ENCODE measurements at regions not wholly inside any gene's neighbourhood (a gene's known extent, or its start where the extent isn't known, plus 50 kb on each side); places are given as distances from the start of the nearest gene placed in this dataset.
"Not testable (repeated sequence)": the region's sequence is repeated elsewhere in the genome, so short reads cannot be mapped to it uniquely, and the experiment has no call there.

DNA sequence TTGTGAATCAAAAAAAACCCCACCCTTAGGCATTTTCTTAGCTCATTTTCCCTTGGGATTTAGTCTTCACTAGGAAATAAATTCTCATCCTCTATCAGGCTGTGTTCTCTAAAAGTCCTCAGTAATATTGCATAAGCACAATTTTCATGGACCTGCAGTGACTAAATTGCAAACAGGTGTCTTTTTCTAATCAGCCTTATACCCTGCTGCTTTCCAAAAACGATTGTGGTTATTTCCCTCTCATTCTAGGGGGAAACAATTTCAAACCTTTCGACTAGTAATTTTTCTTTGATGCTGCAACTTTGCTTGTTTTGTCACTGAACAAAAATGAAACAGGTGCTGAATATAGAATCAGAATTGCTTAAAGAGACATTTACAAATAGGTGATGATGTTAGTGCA lies 549.9 kb downstream of the PDHA2 start:
- H3K36me3 Mint-ChIP-seq: no peaks in the 10 kb centered on the region
- peaks cover 0 to 3% (median 2%) of the 10 kb centered on the region in 3 donors for H3K9me3 Mint-ChIP-seq
- H3K4me3 Mint-ChIP-seq: no peak overlapping the region
- H3K27ac Mint-ChIP-seq: no peak overlapping the region
- no peaks in the 10 kb centered on the region for H3K4me1 Mint-ChIP-seq
- H3K27me3 Mint-ChIP-seq: no peaks in the 10 kb centered on the region

DNA sequence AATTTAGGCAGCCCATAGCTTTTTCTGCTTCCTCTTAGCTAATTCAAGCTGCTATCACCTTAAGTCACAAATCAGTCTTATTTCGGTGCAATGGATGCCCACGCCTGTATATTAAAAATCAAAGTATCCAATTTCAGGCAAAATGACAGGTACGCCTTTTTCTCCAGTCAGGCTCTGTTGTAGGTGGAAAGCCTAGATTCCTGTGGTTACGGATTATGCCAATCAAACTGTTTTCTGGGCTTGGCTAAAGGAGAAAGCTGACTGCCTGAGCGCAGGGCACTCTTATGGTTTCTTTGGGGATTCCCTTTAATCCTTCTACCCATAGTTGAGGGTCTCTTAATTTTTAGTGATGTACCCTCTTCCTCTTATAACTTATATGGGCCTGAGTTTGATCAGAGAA lies 550.5 kb downstream of the PDHA2 start:
- H3K9me3 Mint-ChIP-seq: peaks cover 0 to 3% (median 2%) of the 10 kb centered on the region in 3 donors
- H3K4me3 Mint-ChIP-seq: no peak overlapping the region
- H3K36me3 Mint-ChIP-seq: no peaks in the 10 kb centered on the region
- no peak overlapping the region for H3K27ac Mint-ChIP-seq
- no peaks in the 10 kb centered on the region for H3K4me1 Mint-ChIP-seq
- H3K27me3 Mint-ChIP-seq: no peaks in the 10 kb centered on the region

- Mint-ChIP-seq H3K4me1 (no peaks in the 10 kb centered on the region), H3K27ac (no peak overlapping the region), H3K9me3 (peaks cover 0 to 7% (median 2%) of the 10 kb centered on the region in 3 donors)
These were observed 555.9 kb downstream of the PDHA2 start for GRCh38 chr4:96395747-96396146.

GRCh38 chr4:96406742-96407141 lies 566.8 kb downstream of the PDHA2 start:
- Mint-ChIP-seq H3K27me3 (no peaks in the 10 kb centered on the region), H3K4me3 (no peak overlapping the region), H3K27ac (no peak overlapping the region), H3K9me3 (peaks cover 1 to 13% (median 2%) of the 10 kb centered on the region in 3 donors), H3K36me3 (no peaks in the 10 kb centered on the region), H3K4me1 (no peaks in the 10 kb centered on the region)

More at GRCh38 chr4:96395747-96396146, 555.9 kb downstream of the PDHA2 start:
- Mint-ChIP-seq H3K4me3 (no peak overlapping the region), H3K36me3 (peaks cover 2% of the 10 kb centered on the region), H3K27me3 (no peaks in the 10 kb centered on the region)

GRCh38 chr4:96407225-96407624 lies 567.3 kb downstream of the PDHA2 start:
- Mint-ChIP-seq H3K27ac (no peak overlapping the region), H3K4me1 (no peaks in the 10 kb centered on the region), H3K4me3 (no peak overlapping the region), H3K36me3 (no peaks in the 10 kb centered on the region), H3K27me3 (no peaks in the 10 kb centered on the region), H3K9me3 (peaks cover 1 to 13% (median 2%) of the 10 kb centered on the region in 3 donors)

DNA sequence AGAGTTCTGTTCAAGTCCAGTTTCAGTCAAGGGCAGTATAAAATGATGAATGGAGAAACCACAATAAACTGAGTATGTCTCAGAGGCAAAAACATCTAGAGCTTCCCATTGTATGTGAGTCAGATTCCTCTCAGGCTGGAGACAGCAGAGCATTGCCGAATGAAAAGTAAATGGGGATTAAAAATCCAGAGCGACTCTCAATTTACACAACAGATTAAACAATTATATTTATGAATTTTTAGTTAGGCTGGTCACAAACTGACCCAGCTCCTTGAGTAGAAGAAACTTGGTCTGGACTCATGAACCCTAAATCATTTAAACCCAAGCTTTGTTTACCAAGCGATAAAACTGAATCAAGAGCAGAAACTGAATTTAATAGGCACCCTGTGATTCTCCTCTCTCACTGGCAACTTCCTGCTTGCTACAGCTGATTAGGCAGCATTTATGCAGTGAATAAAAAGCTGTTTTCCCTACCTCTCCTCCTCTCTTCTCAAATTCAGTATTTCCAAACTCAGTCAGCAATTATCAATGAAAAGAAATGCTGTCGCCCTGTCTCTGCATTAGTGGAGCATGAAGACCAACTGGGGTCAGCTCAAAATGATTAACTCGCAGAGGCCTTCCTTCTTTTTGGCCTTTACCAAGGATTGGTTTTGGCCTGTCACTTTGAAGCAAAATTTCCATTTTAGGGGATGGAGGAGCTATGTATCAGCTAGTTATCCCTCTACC lies 568.0 kb downstream of the PDHA2 start:
- peaks cover 1 to 13% (median 2%) of the 10 kb centered on the region in 3 donors for H3K9me3 Mint-ChIP-seq
- no peak overlapping the region for H3K27ac Mint-ChIP-seq
- no peaks in the 10 kb centered on the region for H3K36me3 Mint-ChIP-seq
- no peaks in the 10 kb centered on the region for H3K4me1 Mint-ChIP-seq
- no peak overlapping the region for H3K4me3 Mint-ChIP-seq
- no peaks in the 10 kb centered on the region for H3K27me3 Mint-ChIP-seq

- not testable (repeated sequence) for H3K36me3 Mint-ChIP-seq, H3K27me3 Mint-ChIP-seq, H3K27ac Mint-ChIP-seq, H3K9me3 Mint-ChIP-seq, H3K4me1 Mint-ChIP-seq, H3K4me3 Mint-ChIP-seq
These were observed 575.0 kb downstream of the PDHA2 start for GRCh38 chr4:96414853-96415252.

DNA sequence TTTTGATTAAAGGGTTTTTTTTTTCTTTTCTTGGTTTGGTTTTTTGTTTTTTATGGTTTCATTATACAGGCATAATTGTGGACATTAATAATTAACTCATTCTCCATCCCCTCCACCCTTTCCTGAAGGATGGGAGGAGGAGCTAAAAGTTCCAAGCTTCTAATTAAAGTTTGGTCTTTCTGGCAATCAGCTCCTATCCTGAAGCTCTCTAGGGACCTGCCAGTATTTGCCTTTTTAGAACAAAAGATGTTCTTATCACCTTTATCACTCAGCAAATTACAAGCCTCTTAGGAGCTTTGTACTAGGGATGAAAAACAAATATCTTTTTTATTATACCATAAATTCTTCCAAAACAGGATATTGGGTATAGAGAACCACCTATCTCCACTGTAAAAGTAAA lies 589.8 kb downstream of the PDHA2 start:
- Mint-ChIP-seq H3K27ac (no peak overlapping the region), H3K36me3 (no peaks in the 10 kb centered on the region), H3K4me1 (no peaks in the 10 kb centered on the region), H3K9me3 (peaks cover 0 to 5% (median 0%) of the 10 kb centered on the region in 3 donors), H3K4me3 (no peak overlapping the region), H3K27me3 (no peaks in the 10 kb centered on the region)

GRCh38 chr4:96431094-96431493 lies 591.2 kb downstream of the PDHA2 start:
- Mint-ChIP-seq H3K36me3 (no peaks in the 10 kb centered on the region), H3K4me3 (no peak overlapping the region), H3K27me3 (no peaks in the 10 kb centered on the region), H3K4me1 (no peaks in the 10 kb centered on the region), H3K9me3 (peaks cover 0 to 5% (median 0%) of the 10 kb centered on the region in 3 donors), H3K27ac (no peak overlapping the region)

GRCh38 chr4:96448315-96448872 lies 608.5 kb downstream of the PDHA2 start:
- no peaks in the 10 kb centered on the region for H3K36me3 Mint-ChIP-seq
- H3K4me3 Mint-ChIP-seq: no peak overlapping the region
- no peaks in the 10 kb centered on the region for H3K27me3 Mint-ChIP-seq
- no peak overlapping the region for H3K27ac Mint-ChIP-seq
- peaks cover 0 to 37% (median 13%) of the 10 kb centered on the region in 3 donors for H3K9me3 Mint-ChIP-seq
- H3K4me1 Mint-ChIP-seq: no peaks in the 10 kb centered on the region

- H3K27me3 Mint-ChIP-seq: no peaks in the 10 kb centered on the region
- no peak overlapping the region for H3K4me3 Mint-ChIP-seq
- H3K4me1 Mint-ChIP-seq: no peaks in the 10 kb centered on the region
- peaks cover 0 to 9% (median 2%) of the 10 kb centered on the region in 3 donors for H3K9me3 Mint-ChIP-seq
- no peak overlapping the region for H3K27ac Mint-ChIP-seq
- H3K36me3 Mint-ChIP-seq: no peaks in the 10 kb centered on the region
These were observed 615.3 kb downstream of the PDHA2 start for GRCh38 chr4:96455045-96455720.

- H3K4me3 Mint-ChIP-seq, H3K9me3 Mint-ChIP-seq, H3K36me3 Mint-ChIP-seq, H3K27ac Mint-ChIP-seq, H3K27me3 Mint-ChIP-seq, H3K4me1 Mint-ChIP-seq: not testable (repeated sequence)
These were observed 618.1 kb downstream of the PDHA2 start for GRCh38 chr4:96458031-96458430.

GRCh38 chr4:96459105-96459504 lies 619.2 kb downstream of the PDHA2 start:
- Mint-ChIP-seq H3K9me3 (peaks cover 2 to 4% (median 3%) of the 10 kb centered on the region in 3 donors), H3K27ac (no peak overlapping the region), H3K4me3 (no peak overlapping the region), H3K27me3 (no peaks in the 10 kb centered on the region), H3K4me1 (no peaks in the 10 kb centered on the region), H3K36me3 (no peaks in the 10 kb centered on the region)

DNA sequence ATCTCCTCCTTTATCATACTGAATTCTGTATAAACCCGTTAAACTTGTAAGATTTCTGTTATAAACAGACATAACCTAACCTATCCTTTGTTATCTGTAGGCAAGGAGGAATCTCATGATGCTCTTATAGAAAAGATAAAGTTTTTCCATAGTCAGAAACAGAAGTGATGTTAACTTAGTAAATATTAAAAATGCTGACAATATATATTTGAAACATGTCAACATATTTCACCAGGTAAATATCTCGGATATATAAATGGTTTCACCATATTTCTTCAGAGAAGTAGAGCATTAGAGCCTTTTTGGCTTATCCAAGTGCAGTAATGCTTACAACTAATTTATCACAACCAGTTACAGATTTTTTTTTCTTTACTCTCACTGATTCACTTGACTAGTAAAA lies 625.9 kb downstream of the PDHA2 start:
- no peak overlapping the region for H3K27ac Mint-ChIP-seq
- peaks cover 4 to 9% (median 8%) of the 10 kb centered on the region in 3 donors for H3K9me3 Mint-ChIP-seq
- H3K4me1 Mint-ChIP-seq: no peaks in the 10 kb centered on the region
- H3K4me3 Mint-ChIP-seq: no peak overlapping the region
- H3K27me3 Mint-ChIP-seq: no peaks in the 10 kb centered on the region
- no peaks in the 10 kb centered on the region for H3K36me3 Mint-ChIP-seq

DNA sequence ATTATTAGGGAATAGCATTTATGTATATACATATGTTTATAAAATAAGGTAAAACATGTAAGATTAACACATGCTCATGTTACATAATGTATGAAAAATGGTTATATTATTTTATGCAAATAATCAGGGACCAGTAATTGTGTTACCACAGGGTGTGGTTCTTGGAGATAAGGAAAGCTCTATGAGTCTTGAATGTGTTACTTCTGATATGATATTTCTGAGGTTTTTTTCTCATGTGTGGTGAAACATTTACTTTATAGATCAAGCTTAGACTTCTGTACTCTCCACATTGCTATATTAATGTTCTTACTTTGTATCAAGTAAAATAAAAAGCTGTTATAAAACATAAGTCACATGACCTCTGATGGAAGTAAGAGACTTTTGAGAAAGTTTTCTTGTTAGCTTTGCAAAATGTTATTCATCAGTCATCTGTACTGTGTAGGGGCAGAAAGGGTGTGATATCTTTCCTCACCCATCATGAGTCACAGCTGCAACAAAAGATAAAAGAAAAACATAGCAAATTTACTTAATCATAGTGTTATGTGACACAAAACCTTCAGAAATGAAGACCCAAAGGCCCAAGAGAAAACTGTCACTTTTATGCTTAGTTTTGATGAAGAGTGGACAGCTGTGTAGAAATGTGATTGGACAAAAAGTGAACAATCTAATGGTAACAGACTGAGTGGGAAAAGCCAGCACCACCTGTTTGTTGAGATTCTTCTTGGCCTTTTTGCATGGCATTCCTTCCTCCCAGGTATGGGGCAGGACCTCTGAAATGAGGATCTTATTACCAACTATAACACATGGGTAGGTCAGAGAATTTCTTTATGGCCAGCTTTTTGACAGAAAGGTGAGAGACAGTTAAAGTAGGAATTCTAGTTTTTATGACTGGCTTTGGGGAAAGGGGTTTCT lies 632.3 kb downstream of the PDHA2 start:
- Mint-ChIP-seq H3K4me1 (no peaks in the 10 kb centered on the region), H3K27ac (no peak overlapping the region), H3K4me3 (no peak overlapping the region), H3K27me3 (no peaks in the 10 kb centered on the region), H3K36me3 (no peaks in the 10 kb centered on the region), H3K9me3 (peaks cover 2 to 7% (median 4%) of the 10 kb centered on the region in 3 donors)

Measured in IgD-negative memory B cell (primary cell).